Heart left ventricle (tissue), 16 donors: ENCODE measurements at regions not wholly inside any gene's neighbourhood (a gene's known extent, or its start where the extent isn't known, plus 50 kb on each side); places are given as distances from the start of the nearest gene placed in this dataset.

ENCODE experiments used
- ATAC-seq, 4 donors: fragments of 200-7000 bp; cut with Tn5 transposase; one replicate each; pipeline ENCODE4 v1.9.1; 2020 to 2022; ENCODE audit warnings: moderate library complexity in 4 of 4, mild to moderate bottlenecking in 3 of 4, moderate number of reproducible peaks in 1 of 4
- DNase-seq, 5 donors: peaks; one replicate each; pipeline ENCODE4 v3.0.0-alpha.2; 2020
- H3K27ac ChIP-seq, 12 donors: fragments of 200-600 bp; sonication (generic) in 4 of 12; one replicate each; pipeline versions ENCODE4 v1.5.0 to v1.8.0; 2016 to 2022; ENCODE audit warnings: mild to moderate bottlenecking in 2 of 12
- H3K27me3 ChIP-seq, 9 donors: fragments of 200-600 bp; sonication (generic) in 2 of 9; one replicate each; pipeline versions ENCODE4 v1.5.1 to v1.8.0; 2016 to 2022; ENCODE audit warnings: mild to moderate bottlenecking in 3 of 9
- H3K36me3 ChIP-seq, 9 donors: fragments of 200-600 bp; sonication (generic) in 2 of 9; one replicate each; pipeline versions ENCODE4 v1.5.0 to v1.8.0; 2018 to 2022; ENCODE audit warnings: mild to moderate bottlenecking in 2 of 9
- H3K4me1 ChIP-seq, 12 donors: fragments of 200-600 bp; sonication (generic) in 4 of 12; one replicate each; pipeline versions ENCODE4 v1.5.0 to v1.8.0; 2016 to 2022; ENCODE audit warnings: mild to moderate bottlenecking in 3 of 12
- H3K4me3 ChIP-seq, 12 donors: fragments of 200-600 bp; sonication (generic) in 4 of 12; one replicate each; pipeline versions ENCODE4 v1.5.0 to v1.8.0; 2017 to 2022; ENCODE audit warnings: mild to moderate bottlenecking in 9 of 12, moderate library complexity in 4 of 12
- H3K9me3 ChIP-seq, 12 donors: fragments of 200-600 bp; sonication (generic) in 4 of 12; one replicate each; pipeline versions ENCODE4 v1.5.0 to v1.8.0; 2016 to 2022; ENCODE audit warnings: mild to moderate bottlenecking in 1 of 12
- POLR2A ChIP-seq, 2 donors: fragments of 450-650 bp; IDR thresholded peaks; one replicate each; pipeline ENCODE4 v1.6.1; 2017; ENCODE audit warnings: antibody characterized with exemption in 2 of 2, mild to moderate bottlenecking in 2 of 2, moderate library complexity in 2 of 2
- WGBS, 4 donors: extraction: QIAGEN DNeasy Blood & Tissue Kit in 2 of 4; methylation state at CpG; one replicate each; pipeline versions ENCODE4 v1.1.5 to v1.1.7; 2013 to 2018; 5-methylcytosine and 5-hydroxymethylcytosine counted together
- intact Hi-C, 10 donors: fragments of 100-400 bp; cut with DNase I; formaldehyde crosslinking; loops; one replicate each; pipeline versions ENCODE4 v1.11.1 to v1.14.2; 2022
- TF ChIP-seq, protein P1 (sequence below), 12 donors: fragments of 200-600 bp; sonication (generic) in 4 of 12; IDR thresholded peaks; one replicate each; pipeline versions ENCODE4 v1.5.0 to v1.8.0; 2018 to 2022; ENCODE audit warnings: antibody characterized with exemption in 12 of 12, mild to moderate bottlenecking in 5 of 12
- donor health status: ischemic (EF 13 %, LVEDD 7.1; RV severe dilation, severe dysfunction).
- donor health status: healthy with polysubstance abuse.
- donor health status: DM: no; HTN: yes; CAD: no.
- donor health status: DM: no; HTN: no; CAD: no.
- donor health status: ischemic (EF 25% LVEDD 6.9; RV normal size, moderate dysfunction).
- donor health status: ischemic (EF 25% LVEDD 5.7; RV mildly dilated, moderate dysfunction).
- donor health status: healthy.
- donor health status: DM: yes; HTN: yes; CAD: no.
- donor health status: ischemic (EF 35%, LVEDD 5.7; RV mildly dilated, moderate dysfunction).
- donor health status: nonischemic (EF 11% LVEDD 7.7; RV severe dilation, severe dysfunction).
- donor health status: DM: yes; HTN: yes; CAD: no.
- donor health status: PGD.
- donor health status: ischemic (EF 29% LVEDD 5.4; RV normal size, mild dysfunction).
- donor health status: nonischemic (EF 23%, LVEDD 6.1; RV moderate dilation, normal function).

GRCh38 chr22:27507935-27508526, 293.5 kb downstream of the MN1 start:
- Histone ChIP-seq H3K27ac (no peak overlapping the region), H3K4me3 (no peak overlapping the region), H3K9me3 (peaks cover 0 to 8% (median 0%) of the 10 kb centered on the region in 12 donors), H3K4me1 (peaks cover 0 to 24% (median 8%) of the 10 kb centered on the region in 12 donors), H3K27me3 (no peaks in the 10 kb centered on the region), H3K36me3 (no peaks in the 10 kb centered on the region)
- WGBS, 4 donors, result 81 to 89% (median 86%) methylated on average over 4 of the region's 4 CpGs
- ATAC-seq, result no peak
- intact Hi-C loops, result no loop called here
- no peak for TF ChIP-seq POLR2A (IDR thresholded peaks at IDR 0.05)
- TF ChIP-seq, protein P1, sequence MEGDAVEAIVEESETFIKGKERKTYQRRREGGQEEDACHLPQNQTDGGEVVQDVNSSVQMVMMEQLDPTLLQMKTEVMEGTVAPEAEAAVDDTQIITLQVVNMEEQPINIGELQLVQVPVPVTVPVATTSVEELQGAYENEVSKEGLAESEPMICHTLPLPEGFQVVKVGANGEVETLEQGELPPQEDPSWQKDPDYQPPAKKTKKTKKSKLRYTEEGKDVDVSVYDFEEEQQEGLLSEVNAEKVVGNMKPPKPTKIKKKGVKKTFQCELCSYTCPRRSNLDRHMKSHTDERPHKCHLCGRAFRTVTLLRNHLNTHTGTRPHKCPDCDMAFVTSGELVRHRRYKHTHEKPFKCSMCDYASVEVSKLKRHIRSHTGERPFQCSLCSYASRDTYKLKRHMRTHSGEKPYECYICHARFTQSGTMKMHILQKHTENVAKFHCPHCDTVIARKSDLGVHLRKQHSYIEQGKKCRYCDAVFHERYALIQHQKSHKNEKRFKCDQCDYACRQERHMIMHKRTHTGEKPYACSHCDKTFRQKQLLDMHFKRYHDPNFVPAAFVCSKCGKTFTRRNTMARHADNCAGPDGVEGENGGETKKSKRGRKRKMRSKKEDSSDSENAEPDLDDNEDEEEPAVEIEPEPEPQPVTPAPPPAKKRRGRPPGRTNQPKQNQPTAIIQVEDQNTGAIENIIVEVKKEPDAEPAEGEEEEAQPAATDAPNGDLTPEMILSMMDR (IDR thresholded peaks at IDR 0.05), result no peak
- DNase-seq, result no peak

- WGBS, 4 donors, result 66 to 76% (median 73%) methylated on average over 3 of the region's 3 CpGs
- no peak overlapping the region for H3K27ac ChIP-seq
- no peak overlapping the region for H3K4me3 ChIP-seq
- no peaks in the 10 kb centered on the region for H3K36me3 ChIP-seq
- no peak for DNase-seq
- no peak for TF ChIP-seq POLR2A (IDR thresholded peaks at IDR 0.05)
- TF ChIP-seq, protein P1 (IDR thresholded peaks at IDR 0.05), result no peak
- ATAC-seq, result no peak
- peaks cover 0 to 18% (median 0%) of the 10 kb centered on the region in 12 donors for H3K9me3 ChIP-seq
- H3K27me3 ChIP-seq, result no peaks in the 10 kb centered on the region
- intact Hi-C loops, result no loop called here
- peaks cover 0 to 29% (median 8%) of the 10 kb centered on the region in 12 donors for H3K4me1 ChIP-seq
These were observed 292.2 kb downstream of the MN1 start for GRCh38 chr22:27509132-27509920.

- intact Hi-C loops, result loop anchor here in 3 of 10 donors (5.0 to 10.0 kb wide), 4 partner anchors 63 to 295 kb away; partner anchors contain the start of gene MN1 (in 2 of the 3)
These were observed 291.5 kb downstream of the MN1 start for GRCh38 chr22:27510024-27510423.

More at GRCh38 chr22:27510024-27510423, 291.5 kb downstream of the MN1 start:
- H3K9me3 ChIP-seq, result peaks cover 0 to 20% (median 0%) of the 10 kb centered on the region in 12 donors
- H3K27ac ChIP-seq, result no peak overlapping the region
- no peak for ATAC-seq
- 49 to 72% (median 60%) methylated on average over 3 of the region's 3 CpGs for WGBS, 4 donors
- TF ChIP-seq, protein P1 (IDR thresholded peaks at IDR 0.05), result no peak
- no peak for TF ChIP-seq POLR2A (IDR thresholded peaks at IDR 0.05)
- no peaks in the 10 kb centered on the region for H3K36me3 ChIP-seq
- no peaks in the 10 kb centered on the region for H3K27me3 ChIP-seq
- H3K4me3 ChIP-seq, result no peak overlapping the region
- peaks cover 0 to 29% (median 8%) of the 10 kb centered on the region in 12 donors for H3K4me1 ChIP-seq
- DNase-seq, result no peak
